ENCODE measurements at regions not wholly inside any gene's neighbourhood (a gene's known extent, or its start where the extent isn't known, plus 50 kb on each side); places are given as distances from the start of the nearest gene placed in this dataset.

GRCh38 chr3:164612751-164613150, 465.5 kb downstream of the SI start:
- TF ChIP-seq CTCF (IDR thresholded peaks at IDR 0.05; ENCODE audit: poor library complexity) (no peak), EZH2phosphoT487 (IDR thresholded peaks at IDR 0.05; ENCODE audit: low read depth, severe bottlenecking, unreplicated experiment) (no peak)

Measured in hepatocyte (in vitro differentiated cells).